ENCODE measurements at regions not wholly inside any gene's neighbourhood (a gene's known extent, or its start where the extent isn't known, plus 50 kb on each side); places are given as distances from the start of the nearest gene placed in this dataset.

DNA sequence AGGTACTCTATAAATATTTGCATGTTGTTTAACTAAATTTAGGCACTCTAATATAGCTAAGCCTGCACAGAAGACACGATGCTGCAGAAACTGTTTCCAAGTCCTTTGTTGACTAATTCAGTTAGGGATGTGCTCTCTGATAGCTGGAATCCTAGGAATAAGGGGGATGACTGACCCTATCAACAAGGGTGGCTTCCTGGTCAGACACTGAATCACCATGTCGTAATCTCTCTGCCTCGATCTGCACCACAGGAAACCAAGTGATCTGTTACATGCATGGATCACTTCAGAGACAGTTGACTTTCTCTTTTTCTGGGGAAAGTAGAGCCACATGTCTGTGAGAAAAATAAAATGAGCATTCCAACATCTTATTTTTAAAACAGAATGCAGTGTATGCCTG lies 169.1 kb downstream of the GUCY2F start:
- Histone ChIP-seq H2AFZ (ENCODE audit: low read depth) (no peak overlapping the region), H4K20me1 (ENCODE audit: insufficient read depth) (no peaks in the 10 kb centered on the region), H3K4me1 (ENCODE audit: low read depth, poor library complexity, severe bottlenecking) (no peaks in the 10 kb centered on the region), H3K36me3 (ENCODE audit: insufficient read depth) (no peaks in the 10 kb centered on the region), H3K4me3 (IDR thresholded peaks at IDR 0.05; ENCODE audit: insufficient read depth, low read depth, low read length) (no peak overlapping the region), H3K79me2 (ENCODE audit: insufficient read depth, low read depth) (no peaks in the 10 kb centered on the region), H3K9ac (no peak overlapping the region), H3K27ac (no peak overlapping the region), H3K4me2 (no peak overlapping the region), H3K27me3 (ENCODE audit: insufficient read depth, low read depth) (no peaks in the 10 kb centered on the region)
- no peak for TF ChIP-seq CTCF (conservative IDR thresholded peaks at IDR 0.05; ENCODE audit: low read depth, low read length)

GRCh38 chrX:109310031-109310430 lies 171.9 kb downstream of the GUCY2F start:
- no peak overlapping the region for H2AFZ ChIP-seq (ENCODE audit: low read depth)
- H3K27ac ChIP-seq: no peak overlapping the region
- H3K4me1 ChIP-seq (ENCODE audit: low read depth, poor library complexity, severe bottlenecking): no peaks in the 10 kb centered on the region
- H3K4me3 ChIP-seq (IDR thresholded peaks at IDR 0.05; ENCODE audit: insufficient read depth, low read depth, low read length): no peak overlapping the region
- no peaks in the 10 kb centered on the region for H3K36me3 ChIP-seq (ENCODE audit: insufficient read depth)
- no peak for TF ChIP-seq CTCF (conservative IDR thresholded peaks at IDR 0.05; ENCODE audit: low read depth, low read length)
- no peaks in the 10 kb centered on the region for H3K27me3 ChIP-seq (ENCODE audit: insufficient read depth, low read depth)
- no peak overlapping the region for H3K4me2 ChIP-seq
- H3K79me2 ChIP-seq (ENCODE audit: insufficient read depth, low read depth): no peaks in the 10 kb centered on the region
- H3K9ac ChIP-seq: no peak overlapping the region
- H4K20me1 ChIP-seq (ENCODE audit: insufficient read depth): no peaks in the 10 kb centered on the region

DNA sequence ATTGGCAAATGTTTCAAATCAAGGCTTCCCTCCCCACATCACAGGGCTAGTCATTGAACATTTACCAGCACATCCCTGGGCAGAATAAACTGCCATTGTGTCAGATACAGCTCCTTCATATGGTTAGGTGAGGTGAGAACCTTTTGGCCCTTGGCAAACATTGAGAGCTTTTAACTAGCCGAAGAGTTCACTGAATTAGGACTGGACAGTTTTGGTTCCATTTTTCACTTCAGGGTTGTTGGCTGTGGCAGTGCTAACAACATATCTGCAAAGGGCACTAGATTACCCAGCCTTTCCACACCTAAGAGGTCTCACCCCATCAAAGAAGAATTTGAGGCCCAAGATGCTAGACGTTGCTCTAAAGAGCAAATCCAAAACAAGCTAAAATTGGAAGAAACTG lies 180.7 kb downstream of the GUCY2F start:
- Histone ChIP-seq H3K4me2 (no peak overlapping the region), H4K20me1 (ENCODE audit: insufficient read depth) (no peaks in the 10 kb centered on the region), H3K4me3 (IDR thresholded peaks at IDR 0.05; ENCODE audit: insufficient read depth, low read depth, low read length) (no peak overlapping the region), H3K36me3 (ENCODE audit: insufficient read depth) (no peaks in the 10 kb centered on the region), H3K79me2 (ENCODE audit: insufficient read depth, low read depth) (no peaks in the 10 kb centered on the region), H3K27me3 (ENCODE audit: insufficient read depth, low read depth) (no peaks in the 10 kb centered on the region), H3K27ac (no peak overlapping the region), H3K9ac (no peak overlapping the region), H3K4me1 (ENCODE audit: low read depth, poor library complexity, severe bottlenecking) (no peaks in the 10 kb centered on the region), H2AFZ (ENCODE audit: low read depth) (no peak overlapping the region)
- TF ChIP-seq CTCF (conservative IDR thresholded peaks at IDR 0.05; ENCODE audit: low read depth, low read length): no peak

- Histone ChIP-seq H3K36me3 (ENCODE audit: insufficient read depth) (no peaks in the 10 kb centered on the region), H3K9ac (no peak overlapping the region), H3K27me3 (ENCODE audit: insufficient read depth, low read depth) (no peaks in the 10 kb centered on the region), H3K4me2 (no peak overlapping the region), H2AFZ (ENCODE audit: low read depth) (no peak overlapping the region), H3K4me1 (ENCODE audit: low read depth, poor library complexity, severe bottlenecking) (no peaks in the 10 kb centered on the region), H3K4me3 (IDR thresholded peaks at IDR 0.05; ENCODE audit: insufficient read depth, low read depth, low read length) (no peak overlapping the region), H4K20me1 (ENCODE audit: insufficient read depth) (no peaks in the 10 kb centered on the region), H3K79me2 (ENCODE audit: insufficient read depth, low read depth) (no peaks in the 10 kb centered on the region), H3K27ac (no peak overlapping the region)
- TF ChIP-seq CTCF (conservative IDR thresholded peaks at IDR 0.05; ENCODE audit: low read depth, low read length): no peak
Measured at GRCh38 chrX:109300415-109300814, 181.5 kb downstream of the GUCY2F start.

GRCh38 chrX:109299091-109299490 lies 182.8 kb downstream of the GUCY2F start:
- Histone ChIP-seq H3K4me2 (no peak overlapping the region), H3K36me3 (ENCODE audit: insufficient read depth) (no peaks in the 10 kb centered on the region), H3K4me1 (ENCODE audit: low read depth, poor library complexity, severe bottlenecking) (no peaks in the 10 kb centered on the region), H3K9ac (no peak overlapping the region), H3K27me3 (ENCODE audit: insufficient read depth, low read depth) (no peaks in the 10 kb centered on the region), H3K27ac (no peak overlapping the region), H3K4me3 (IDR thresholded peaks at IDR 0.05; ENCODE audit: insufficient read depth, low read depth, low read length) (no peak overlapping the region), H3K79me2 (ENCODE audit: insufficient read depth, low read depth) (no peaks in the 10 kb centered on the region), H4K20me1 (ENCODE audit: insufficient read depth) (no peaks in the 10 kb centered on the region), H2AFZ (ENCODE audit: low read depth) (no peak overlapping the region)
- TF ChIP-seq CTCF (conservative IDR thresholded peaks at IDR 0.05; ENCODE audit: low read depth, low read length): no peak

All from KMS-11 (cell line).